ENCODE measurements at regions not wholly inside any gene's neighbourhood (a gene's known extent, or its start where the extent isn't known, plus 50 kb on each side); places are given as distances from the start of the nearest gene placed in this dataset.

DNA sequence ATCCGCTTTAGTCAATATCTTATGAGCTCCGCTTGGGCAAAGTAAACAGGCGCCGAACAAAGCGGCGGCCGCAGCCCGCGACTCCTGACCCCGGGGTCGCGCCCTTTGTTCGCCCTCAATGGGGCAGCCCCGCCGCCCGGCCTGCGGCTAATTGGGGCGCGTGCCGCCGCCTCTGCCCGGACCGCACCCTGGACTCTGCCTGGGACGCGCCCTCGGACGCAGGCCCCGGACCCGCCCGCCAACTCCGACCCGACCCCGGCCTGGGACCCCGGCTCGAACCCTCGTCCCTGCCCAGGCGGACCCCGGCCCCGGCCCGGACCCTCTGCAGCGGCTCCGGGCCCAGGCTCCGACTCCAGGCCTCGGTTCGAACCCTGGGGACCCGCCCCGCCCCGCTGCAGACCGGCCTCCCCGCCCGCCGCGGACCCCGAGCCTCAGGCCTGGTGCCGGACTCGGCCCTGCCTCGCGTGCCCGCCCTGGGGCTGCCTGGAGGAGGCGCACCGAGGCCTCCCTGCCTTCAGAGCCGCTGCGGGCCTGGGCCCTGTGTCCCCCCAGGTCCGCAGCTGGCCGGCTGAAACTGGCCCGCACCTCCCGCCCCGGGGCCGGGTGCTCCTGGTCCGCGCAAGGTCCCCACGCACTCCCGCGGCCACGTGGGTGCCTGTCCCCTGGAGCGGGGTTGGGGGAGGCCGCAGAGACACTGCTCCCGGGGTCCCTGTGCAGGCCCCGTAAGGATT, 84.7 kb upstream of the WNT7B start:
- TF ChIP-seq, protein P1, sequence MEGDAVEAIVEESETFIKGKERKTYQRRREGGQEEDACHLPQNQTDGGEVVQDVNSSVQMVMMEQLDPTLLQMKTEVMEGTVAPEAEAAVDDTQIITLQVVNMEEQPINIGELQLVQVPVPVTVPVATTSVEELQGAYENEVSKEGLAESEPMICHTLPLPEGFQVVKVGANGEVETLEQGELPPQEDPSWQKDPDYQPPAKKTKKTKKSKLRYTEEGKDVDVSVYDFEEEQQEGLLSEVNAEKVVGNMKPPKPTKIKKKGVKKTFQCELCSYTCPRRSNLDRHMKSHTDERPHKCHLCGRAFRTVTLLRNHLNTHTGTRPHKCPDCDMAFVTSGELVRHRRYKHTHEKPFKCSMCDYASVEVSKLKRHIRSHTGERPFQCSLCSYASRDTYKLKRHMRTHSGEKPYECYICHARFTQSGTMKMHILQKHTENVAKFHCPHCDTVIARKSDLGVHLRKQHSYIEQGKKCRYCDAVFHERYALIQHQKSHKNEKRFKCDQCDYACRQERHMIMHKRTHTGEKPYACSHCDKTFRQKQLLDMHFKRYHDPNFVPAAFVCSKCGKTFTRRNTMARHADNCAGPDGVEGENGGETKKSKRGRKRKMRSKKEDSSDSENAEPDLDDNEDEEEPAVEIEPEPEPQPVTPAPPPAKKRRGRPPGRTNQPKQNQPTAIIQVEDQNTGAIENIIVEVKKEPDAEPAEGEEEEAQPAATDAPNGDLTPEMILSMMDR (IDR thresholded peaks at IDR 0.05; ENCODE audit: low read length) = no peak
- TF ChIP-seq EZH2 (IDR thresholded peaks at IDR 0.05; ENCODE audit: borderline replicate concordance, low read length) = no peak

Data from OCI-LY1 (cell line).